ENCODE measurements at regions not wholly inside any gene's neighbourhood (a gene's known extent, or its start where the extent isn't known, plus 50 kb on each side); places are given as distances from the start of the nearest gene placed in this dataset.

DNA sequence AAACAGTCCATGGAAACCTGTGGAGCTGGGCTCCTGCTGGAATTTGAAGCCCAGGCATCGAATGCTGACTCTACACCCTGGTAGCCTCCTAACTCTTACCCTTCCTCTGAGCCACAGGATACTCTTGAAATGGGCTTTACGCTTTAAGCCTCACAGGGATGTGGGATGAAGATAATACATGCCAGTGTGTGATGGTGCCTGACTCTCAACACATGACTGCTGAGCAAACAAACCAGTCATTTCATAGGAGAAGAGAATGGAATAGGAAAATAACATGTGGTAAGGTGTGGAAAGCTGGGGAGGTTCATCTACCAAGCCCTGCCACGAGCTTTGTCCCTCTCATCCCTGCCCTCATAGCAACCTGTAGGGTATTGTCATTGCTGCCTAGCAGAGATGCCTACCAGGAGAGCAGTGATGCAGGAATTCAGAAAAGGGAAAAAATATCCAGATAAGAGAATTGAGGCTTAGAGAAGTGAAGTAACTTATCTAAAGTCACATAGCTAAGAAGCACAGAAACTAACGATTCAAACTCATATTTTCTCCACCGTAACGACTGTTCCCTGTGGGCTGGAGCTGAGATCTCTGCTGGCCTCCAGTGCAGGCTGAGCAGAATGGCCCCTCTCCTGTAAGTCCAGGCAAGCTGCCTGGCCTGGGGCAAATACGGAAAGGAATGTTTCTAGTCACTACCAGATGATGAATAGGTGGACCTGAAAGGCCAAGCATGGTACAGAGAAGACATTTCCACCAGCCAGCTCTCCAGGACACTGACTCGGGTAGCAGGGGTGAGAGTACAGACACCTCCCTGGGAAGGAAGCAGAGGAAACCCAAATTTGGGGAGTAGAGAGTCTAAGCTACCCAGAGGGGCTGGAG, 90.2 kb upstream of the DUSP5 start:
- Histone ChIP-seq H3K4me3 (ENCODE audit: low read depth, low read length) (no peak overlapping the region), H3K27me3 (ENCODE audit: control insufficient read depth, insufficient read depth, low read length) (no peaks in the 10 kb centered on the region), H3K36me3 (ENCODE audit: control insufficient read depth, insufficient read depth, low read length) (no peaks in the 10 kb centered on the region)
- FAIRE-seq (no peak), DNase-seq (ENCODE audit: low read depth) (peak; percentile 52)
- TF ChIP-seq, protein P1, sequence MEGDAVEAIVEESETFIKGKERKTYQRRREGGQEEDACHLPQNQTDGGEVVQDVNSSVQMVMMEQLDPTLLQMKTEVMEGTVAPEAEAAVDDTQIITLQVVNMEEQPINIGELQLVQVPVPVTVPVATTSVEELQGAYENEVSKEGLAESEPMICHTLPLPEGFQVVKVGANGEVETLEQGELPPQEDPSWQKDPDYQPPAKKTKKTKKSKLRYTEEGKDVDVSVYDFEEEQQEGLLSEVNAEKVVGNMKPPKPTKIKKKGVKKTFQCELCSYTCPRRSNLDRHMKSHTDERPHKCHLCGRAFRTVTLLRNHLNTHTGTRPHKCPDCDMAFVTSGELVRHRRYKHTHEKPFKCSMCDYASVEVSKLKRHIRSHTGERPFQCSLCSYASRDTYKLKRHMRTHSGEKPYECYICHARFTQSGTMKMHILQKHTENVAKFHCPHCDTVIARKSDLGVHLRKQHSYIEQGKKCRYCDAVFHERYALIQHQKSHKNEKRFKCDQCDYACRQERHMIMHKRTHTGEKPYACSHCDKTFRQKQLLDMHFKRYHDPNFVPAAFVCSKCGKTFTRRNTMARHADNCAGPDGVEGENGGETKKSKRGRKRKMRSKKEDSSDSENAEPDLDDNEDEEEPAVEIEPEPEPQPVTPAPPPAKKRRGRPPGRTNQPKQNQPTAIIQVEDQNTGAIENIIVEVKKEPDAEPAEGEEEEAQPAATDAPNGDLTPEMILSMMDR (IDR thresholded peaks at IDR 0.05; ENCODE audit: insufficient read depth, low read length, severe bottlenecking) = no peak

DNA sequence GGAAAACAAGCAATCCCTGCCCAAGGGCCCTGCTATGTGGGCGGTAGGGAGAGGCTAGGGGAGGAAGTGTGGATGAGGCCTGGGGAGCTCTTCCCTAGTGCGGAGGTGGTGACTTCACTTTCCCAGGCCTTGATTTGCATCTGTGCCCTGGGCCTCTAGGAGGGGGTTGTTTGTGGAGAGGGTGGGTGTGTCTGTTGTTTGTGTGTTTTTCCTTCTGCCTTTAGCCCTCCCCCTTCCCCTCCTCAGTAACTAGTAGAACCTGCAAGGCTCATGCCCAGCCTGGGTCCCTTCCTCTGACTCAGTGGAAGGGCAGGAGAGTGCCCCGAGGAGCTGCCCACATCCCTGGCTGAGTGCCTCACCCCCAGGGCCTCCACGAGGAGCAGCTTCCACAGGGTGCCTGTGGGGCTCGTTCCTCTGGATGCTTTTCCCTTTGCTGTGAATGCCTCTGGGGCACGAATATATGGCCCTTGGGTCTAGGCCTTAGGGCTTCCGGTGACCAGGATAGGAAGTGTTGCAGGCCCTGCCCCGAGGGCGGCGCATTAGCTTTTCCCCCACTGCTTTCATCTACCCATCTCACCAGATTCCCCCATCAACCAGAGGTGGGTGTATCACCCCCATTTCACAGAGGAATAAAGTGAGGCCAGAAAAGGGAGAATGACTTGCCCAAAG, 89.4 kb upstream of the DUSP5 start:
- TF ChIP-seq, protein P1 (IDR thresholded peaks at IDR 0.05; ENCODE audit: insufficient read depth, low read length, severe bottlenecking) = no peak
- H3K36me3 ChIP-seq (ENCODE audit: control insufficient read depth, insufficient read depth, low read length) = no peaks in the 10 kb centered on the region
- peak; percentile 43 for FAIRE-seq
- DNase-seq (ENCODE audit: low read depth) = peak; percentile 93
- no peaks in the 10 kb centered on the region for H3K27me3 ChIP-seq (ENCODE audit: control insufficient read depth, insufficient read depth, low read length)
- H3K4me3 ChIP-seq (ENCODE audit: low read depth, low read length) = no peak overlapping the region

GRCh38 chr10:110408943-110409342, 88.8 kb upstream of the DUSP5 start:
- Histone ChIP-seq H3K36me3 (ENCODE audit: control insufficient read depth, insufficient read depth, low read length) (no peaks in the 10 kb centered on the region), H3K4me3 (ENCODE audit: low read depth, low read length) (no peak overlapping the region), H3K27me3 (ENCODE audit: control insufficient read depth, insufficient read depth, low read length) (no peaks in the 10 kb centered on the region)
- TF ChIP-seq, protein P1 (IDR thresholded peaks at IDR 0.05; ENCODE audit: insufficient read depth, low read length, severe bottlenecking) = no peak
- no peak for DNase-seq (ENCODE audit: low read depth)
- no peak for FAIRE-seq

- Histone ChIP-seq H3K4me3 (ENCODE audit: low read depth, low read length) (no peak overlapping the region), H3K36me3 (ENCODE audit: control insufficient read depth, insufficient read depth, low read length) (no peaks in the 10 kb centered on the region), H3K27me3 (ENCODE audit: control insufficient read depth, insufficient read depth, low read length) (no peaks in the 10 kb centered on the region)
- TF ChIP-seq, protein P1 (IDR thresholded peaks at IDR 0.05; ENCODE audit: insufficient read depth, low read length, severe bottlenecking) = no peak
- DNase-seq (ENCODE audit: low read depth) (no peak), FAIRE-seq (no peak)
Observed at GRCh38 chr10:110409488-110409887, 88.2 kb upstream of the DUSP5 start.

DNA sequence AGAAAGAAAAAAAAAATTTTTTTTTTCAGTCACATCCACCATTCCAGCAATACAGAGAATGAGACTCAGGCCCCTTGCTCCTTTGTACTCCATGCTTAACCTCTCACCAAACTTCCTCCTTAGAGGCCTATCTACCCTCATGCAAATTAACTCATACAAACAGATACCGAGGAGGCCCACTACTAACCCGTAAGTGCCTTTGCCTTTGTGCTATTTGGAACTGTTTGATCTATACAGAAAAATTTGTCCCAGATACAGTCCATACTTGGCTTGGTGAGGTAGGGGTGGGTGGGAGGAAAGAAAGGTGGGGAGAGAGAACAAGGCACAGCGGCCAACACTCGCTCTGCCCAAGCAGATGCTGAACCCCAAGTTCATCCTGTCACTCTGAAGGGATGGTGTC, 87.8 kb upstream of the DUSP5 start:
- DNase-seq (ENCODE audit: low read depth) (no peak), FAIRE-seq (no peak)
- Histone ChIP-seq H3K36me3 (ENCODE audit: control insufficient read depth, insufficient read depth, low read length) (no peaks in the 10 kb centered on the region), H3K27me3 (ENCODE audit: control insufficient read depth, insufficient read depth, low read length) (no peaks in the 10 kb centered on the region), H3K4me3 (ENCODE audit: low read depth, low read length) (no peak overlapping the region)
- TF ChIP-seq, protein P1 (IDR thresholded peaks at IDR 0.05; ENCODE audit: insufficient read depth, low read length, severe bottlenecking) = no peak
